GM13976 (cell line): ENCODE measurements at regions not wholly inside any gene's neighbourhood (a gene's known extent, or its start where the extent isn't known, plus 50 kb on each side); places are given as distances from the start of the nearest gene placed in this dataset.

Source experiments
- DNase-seq: peaks from one replicate; pipeline ENCODE4 v3.0.0; 2012; ENCODE audit warnings: low spot score
- in situ Hi-C: fragments of 300-500 bp; cut with MboI; formaldehyde crosslinking; loops from one replicate; pipeline ENCODE4 v1.12.0; 2022; ENCODE audit warnings: low sequenced_read_pairs, mixed read lengths, inconsistent platforms; ENCODE audit not compliant: unreplicated experiment
- TF ChIP-seq, protein P1 (sequence below): IDR thresholded peaks from 2 replicates; pipeline ENCODE4 v1.5.1; 2012; ENCODE audit warnings: borderline replicate concordance, mild to moderate bottlenecking; ENCODE audit not compliant: insufficient read depth; ENCODE audit errors: extremely low read depth, missing control alignments, control extremely low read depth

DNA sequence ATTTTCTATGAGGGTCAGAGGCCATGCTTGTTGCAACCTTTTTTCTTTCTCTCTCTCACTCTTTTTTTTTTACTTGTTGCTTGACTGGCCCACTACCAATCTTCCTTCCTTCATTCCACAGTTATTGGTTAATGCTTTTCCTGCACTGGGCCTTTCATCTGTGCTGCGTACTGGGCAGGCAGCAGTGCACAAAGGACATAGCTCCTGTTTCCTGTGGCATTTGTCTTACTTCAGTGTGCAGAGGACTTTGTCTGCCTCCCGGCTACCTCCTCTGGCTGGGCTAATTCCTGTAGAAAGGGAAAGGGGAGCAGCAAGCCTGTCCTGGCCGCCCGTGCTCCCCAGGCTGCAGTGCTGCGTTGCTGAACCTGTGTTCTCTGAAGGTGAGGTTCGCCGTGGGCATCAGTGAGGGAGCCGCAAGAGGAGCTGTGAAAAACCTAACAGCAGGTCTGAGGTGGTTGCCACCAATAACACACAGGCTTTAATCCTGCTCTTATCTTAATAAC, 93.7 kb upstream of the RGMA start:
- no peak for DNase-seq
- in situ Hi-C loops = no loop called here
- TF ChIP-seq, protein P1, sequence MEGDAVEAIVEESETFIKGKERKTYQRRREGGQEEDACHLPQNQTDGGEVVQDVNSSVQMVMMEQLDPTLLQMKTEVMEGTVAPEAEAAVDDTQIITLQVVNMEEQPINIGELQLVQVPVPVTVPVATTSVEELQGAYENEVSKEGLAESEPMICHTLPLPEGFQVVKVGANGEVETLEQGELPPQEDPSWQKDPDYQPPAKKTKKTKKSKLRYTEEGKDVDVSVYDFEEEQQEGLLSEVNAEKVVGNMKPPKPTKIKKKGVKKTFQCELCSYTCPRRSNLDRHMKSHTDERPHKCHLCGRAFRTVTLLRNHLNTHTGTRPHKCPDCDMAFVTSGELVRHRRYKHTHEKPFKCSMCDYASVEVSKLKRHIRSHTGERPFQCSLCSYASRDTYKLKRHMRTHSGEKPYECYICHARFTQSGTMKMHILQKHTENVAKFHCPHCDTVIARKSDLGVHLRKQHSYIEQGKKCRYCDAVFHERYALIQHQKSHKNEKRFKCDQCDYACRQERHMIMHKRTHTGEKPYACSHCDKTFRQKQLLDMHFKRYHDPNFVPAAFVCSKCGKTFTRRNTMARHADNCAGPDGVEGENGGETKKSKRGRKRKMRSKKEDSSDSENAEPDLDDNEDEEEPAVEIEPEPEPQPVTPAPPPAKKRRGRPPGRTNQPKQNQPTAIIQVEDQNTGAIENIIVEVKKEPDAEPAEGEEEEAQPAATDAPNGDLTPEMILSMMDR = no peak

DNA sequence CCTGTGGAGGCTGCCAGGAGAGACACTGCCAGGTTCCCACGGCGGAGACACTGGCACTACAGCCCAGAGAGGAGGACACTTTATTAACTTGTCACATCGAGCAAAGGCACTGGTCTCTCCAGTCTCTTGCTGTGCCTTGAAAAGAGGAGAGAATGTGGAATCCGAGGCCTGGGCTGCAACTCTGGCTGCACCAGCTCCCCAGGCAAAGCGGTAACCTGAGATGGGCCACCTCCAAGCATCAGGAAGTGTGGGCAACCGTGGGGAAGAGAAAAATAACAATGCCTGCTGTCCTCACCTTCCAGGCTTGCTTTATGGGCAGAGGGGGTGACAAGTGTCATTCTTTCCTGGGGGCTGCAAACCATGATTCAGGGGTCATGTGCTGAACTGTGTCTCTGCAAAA, 91.6 kb upstream of the RGMA start:
- in situ Hi-C loops = no loop called here
- DNase-seq = no peak
- TF ChIP-seq, protein P1 = no peak

DNA sequence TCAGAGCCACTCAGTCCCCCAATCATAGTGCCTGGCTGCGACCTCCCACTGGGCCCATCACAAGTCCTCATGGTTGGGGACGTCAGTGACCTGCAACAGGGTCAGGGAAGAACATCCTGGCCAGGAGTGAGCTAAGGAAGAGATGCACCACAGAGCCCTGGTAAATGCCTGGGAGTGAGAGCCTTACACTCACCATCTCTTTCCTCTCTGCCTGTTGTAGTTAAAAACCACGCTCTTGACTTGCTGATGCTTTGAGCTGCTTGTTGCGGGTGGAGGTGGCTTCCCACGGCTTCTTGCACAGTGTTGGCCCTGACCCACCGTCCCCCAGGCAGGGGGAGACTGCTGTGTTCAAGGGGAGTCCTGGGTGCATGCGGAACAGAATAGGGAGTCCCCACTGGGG, 91.1 kb upstream of the RGMA start:
- in situ Hi-C loops = no loop called here
- DNase-seq = no peak
- TF ChIP-seq, protein P1 = no peak

DNA sequence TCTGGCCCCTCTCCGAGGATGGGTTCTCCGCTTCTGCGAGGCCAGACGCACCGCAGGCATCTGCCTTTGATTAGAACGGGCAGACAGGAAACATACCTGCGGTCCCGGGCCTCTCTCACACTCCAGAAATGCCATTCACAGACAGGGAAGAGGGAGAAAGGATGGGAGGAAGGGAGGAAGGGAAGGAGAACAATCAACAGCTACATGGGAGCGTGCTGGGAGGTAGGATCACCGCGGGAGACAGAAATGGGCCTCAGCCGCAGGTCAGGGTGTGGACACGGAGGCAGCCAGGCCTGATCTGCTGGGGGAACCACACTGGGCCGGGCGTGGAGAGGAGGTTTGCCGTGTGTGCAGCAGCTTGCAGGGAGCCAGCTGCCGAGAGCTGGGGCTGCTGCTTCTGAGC, 90.7 kb upstream of the RGMA start:
- TF ChIP-seq, protein P1 = no peak
- in situ Hi-C loops = no loop called here
- DNase-seq = no peak

DNA sequence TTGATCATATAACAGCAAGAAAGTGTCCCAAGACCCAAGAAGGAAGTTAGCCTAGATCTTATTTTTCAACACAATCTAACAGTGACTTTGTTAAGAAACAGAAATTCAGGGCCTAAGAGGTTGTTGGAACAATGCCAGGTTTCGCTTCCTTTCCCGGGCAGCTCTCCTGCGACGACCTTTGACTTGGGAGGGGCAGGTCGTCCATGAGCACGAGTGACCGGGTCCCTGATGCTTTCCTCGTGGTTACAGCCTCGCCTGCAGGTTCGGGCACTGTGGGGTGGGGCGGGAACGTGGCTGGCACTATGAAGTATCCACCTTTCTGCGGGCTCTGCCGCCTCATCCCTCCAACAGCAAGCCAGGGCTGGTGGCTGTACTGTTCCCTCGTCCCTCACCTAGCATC, 90.1 kb upstream of the RGMA start:
- in situ Hi-C loops = no loop called here
- TF ChIP-seq, protein P1 = no peak
- DNase-seq = no peak

DNA sequence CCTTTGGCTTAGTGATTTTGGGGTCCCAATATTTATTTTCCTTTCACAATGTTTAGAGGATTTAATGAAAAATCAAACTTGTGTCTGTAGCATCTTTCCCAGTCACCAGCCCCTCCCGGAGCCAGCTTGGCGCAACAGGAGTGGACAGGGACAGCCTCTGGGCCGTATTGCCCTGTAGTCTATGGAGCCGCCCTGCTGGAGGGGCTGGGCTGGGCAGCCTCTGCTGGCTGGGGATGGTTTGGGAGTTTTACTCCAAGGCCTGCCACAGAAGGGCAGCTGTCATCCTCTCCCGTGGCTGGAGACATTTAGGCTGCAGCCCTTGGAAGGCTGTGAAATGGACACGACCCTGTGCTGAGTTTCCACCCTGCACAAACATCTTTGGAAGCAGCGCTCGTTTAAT, 89.4 kb upstream of the RGMA start:
- DNase-seq = no peak
- TF ChIP-seq, protein P1 = no peak
- in situ Hi-C loops = no loop called here

DNA sequence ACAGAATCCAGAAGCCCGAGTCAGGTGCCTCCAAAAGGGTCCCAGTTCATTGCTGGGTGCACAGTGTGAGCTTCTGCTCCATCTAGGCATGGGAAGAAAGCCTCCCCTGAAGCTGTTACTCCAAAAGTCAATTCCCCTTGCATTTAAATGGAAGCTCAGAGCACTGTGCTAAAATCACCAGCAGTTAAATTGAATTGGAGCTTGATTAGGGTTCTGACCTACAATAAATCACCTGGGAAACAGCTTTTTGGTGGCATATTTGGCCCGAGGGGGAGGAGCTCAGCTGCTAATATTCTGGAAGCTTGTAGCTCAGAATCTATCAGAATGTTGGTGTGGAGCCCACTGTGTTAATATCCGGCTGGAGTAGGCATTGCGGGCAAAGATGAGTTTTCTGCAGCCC, 87.1 kb upstream of the RGMA start:
- no peak for DNase-seq
- in situ Hi-C loops = no loop called here
- TF ChIP-seq, protein P1 = no peak
